PC-3 (cell line): ENCODE measurements at regions not wholly inside any gene's neighbourhood (a gene's known extent, or its start where the extent isn't known, plus 50 kb on each side); places are given as distances from the start of the nearest gene placed in this dataset.

Source experiments
- CTCF ChIP-seq: fragments of 300-600 bp; sonication (generic); conservative IDR thresholded peaks from 2 replicates; pipeline ENCODE4 v1.5.1; 2017; ENCODE audit warnings: antibody characterized with exemption, low read depth, mild to moderate bottlenecking, low read length
- EZH2 ChIP-seq: fragments of 300-600 bp; sonication (generic); IDR thresholded peaks from one replicate; pipeline ENCODE4 v1.6.1; 2017; ENCODE audit warnings: antibody characterized with exemption, mild to moderate bottlenecking, low read length; ENCODE audit not compliant: unreplicated experiment
- EZH2phosphoT487 ChIP-seq: fragments of 300-600 bp; sonication (generic); IDR thresholded peaks from 2 replicates; pipeline ENCODE4 v1.6.1; 2018; ENCODE audit warnings: mild to moderate bottlenecking, antibody characterized with exemption, low read length, borderline replicate concordance

DNA sequence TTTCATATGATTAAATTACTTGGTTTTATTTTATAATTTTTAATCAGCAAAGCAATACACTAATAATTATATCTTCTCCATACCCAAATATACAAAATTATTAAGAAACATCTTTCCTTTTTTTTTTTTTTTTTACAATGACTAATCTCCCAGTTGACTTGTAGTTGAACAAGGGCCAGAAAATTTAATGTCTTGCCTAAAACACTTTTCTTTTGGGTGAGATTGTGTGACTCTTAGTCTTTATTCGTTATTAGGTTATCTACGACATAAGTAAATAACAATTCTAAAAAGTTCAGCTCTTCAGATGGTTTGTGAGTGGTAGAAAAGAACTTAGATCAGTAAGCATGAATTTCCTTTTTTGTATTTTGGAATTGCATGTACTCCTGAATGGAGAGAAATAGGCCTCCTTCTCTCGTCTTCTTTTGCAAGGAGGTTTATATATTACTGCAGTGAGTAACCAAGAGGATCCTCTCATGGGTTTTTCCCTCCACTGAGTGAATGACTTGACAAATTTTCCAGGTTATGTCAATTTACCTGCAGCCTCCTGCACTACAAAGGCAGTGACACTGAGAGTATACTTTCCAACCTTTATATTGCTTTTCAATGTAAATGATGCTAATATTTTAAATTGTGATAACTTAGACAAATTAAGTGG lies 364.5 kb upstream of the CITED2 start:
- TF ChIP-seq CTCF (no peak), EZH2 (no peak), EZH2phosphoT487 (no peak)
